GM23338 (cell line): ENCODE measurements at regions not wholly inside any gene's neighbourhood (a gene's known extent, or its start where the extent isn't known, plus 50 kb on each side); places are given as distances from the start of the nearest gene placed in this dataset.

Source experiments
- ATAC-seq: fragments of 200-7000 bp; cut with Tn5 transposase; 3 replicates; pipeline ENCODE4 v1.9.1; 2020
- DNase-seq: peaks from one replicate; pipeline ENCODE4 v3.0.0-alpha.2; 2015; ENCODE audit warnings: low spot score
- H2AFZ ChIP-seq: fragments of 200-600 bp; sonication (generic); 2 replicates; pipeline ENCODE4 v1.8.0; 2016; ENCODE audit warnings: antibody characterized with exemption, mild to moderate bottlenecking, moderate library complexity
- H3F3A ChIP-seq: fragments of 200-600 bp; sonication (generic); replicated peaks from 2 replicates; pipeline ENCODE4 v1.8.0; 2017; ENCODE audit warnings: antibody characterized with exemption, mixed run types, low read depth
- H3K27ac ChIP-seq: fragments of 200-600 bp; sonication (generic); 2 replicates; pipeline ENCODE4 v1.6.1; 2016; ENCODE audit warnings: low read depth
- H3K27me3 ChIP-seq: fragments of 200-600 bp; sonication (generic); 2 replicates; pipeline ENCODE4 v1.8.0; 2016; ENCODE audit warnings: mild to moderate bottlenecking, mixed run types, moderate library complexity; ENCODE audit not compliant: insufficient read depth
- H3K36me3 ChIP-seq: fragments of 200-600 bp; sonication (generic); 2 replicates; pipeline ENCODE4 v1.8.0; 2016; ENCODE audit warnings: mild to moderate bottlenecking; ENCODE audit not compliant: insufficient read depth
- H3K4me1 ChIP-seq: fragments of 200-600 bp; sonication (generic); 2 replicates; pipeline ENCODE4 v1.8.0; 2016; ENCODE audit warnings: mild to moderate bottlenecking, moderate library complexity; ENCODE audit not compliant: insufficient read depth
- H3K4me2 ChIP-seq: fragments of 200-600 bp; sonication (generic); 2 replicates; pipeline ENCODE4 v1.7.1; 2017; ENCODE audit warnings: mixed run types
- H3K4me3 ChIP-seq: fragments of 200-600 bp; sonication (generic); 2 replicates; pipeline ENCODE4 v1.6.1; 2016; ENCODE audit warnings: mixed run types
- H3K79me2 ChIP-seq: fragments of 200-600 bp; sonication (generic); replicated peaks from 2 replicates; pipeline ENCODE4 v1.8.0; 2017; ENCODE audit warnings: mild to moderate bottlenecking; ENCODE audit not compliant: insufficient read depth
- H3K9me2 ChIP-seq: fragments of 200-600 bp; sonication (generic); 2 replicates; pipeline ENCODE4 v1.8.0; 2017; ENCODE audit not compliant: insufficient read depth
- H4K20me1 ChIP-seq: fragments of 200-600 bp; sonication (generic); replicated peaks from 2 replicates; pipeline ENCODE4 v1.8.0; 2017; ENCODE audit warnings: mild to moderate bottlenecking; ENCODE audit not compliant: insufficient read depth
- H3K27ac Mint-ChIP-seq: 2 replicates; pipeline ENCODE4 v1.8.0; 2020; ENCODE audit warnings: inconsistent platforms, mild to moderate bottlenecking, moderate library complexity, mixed read lengths
- H3K27me3 Mint-ChIP-seq: 3 replicates; pipeline ENCODE4 v1.8.0; 2022; ENCODE audit warnings: low read depth, mild to moderate bottlenecking, moderate library complexity, mixed read lengths, inconsistent platforms; ENCODE audit not compliant: insufficient read depth, poor library complexity
- H3K36me3 Mint-ChIP-seq: 3 replicates; pipeline ENCODE4 v1.8.0; 2021; ENCODE audit warnings: low read depth, mild to moderate bottlenecking, inconsistent platforms, moderate library complexity, mixed read lengths
- H3K4me1 Mint-ChIP-seq: 3 replicates; pipeline ENCODE4 v1.8.0; 2020; ENCODE audit warnings: mild to moderate bottlenecking, inconsistent platforms, mixed read lengths
- H3K4me3 Mint-ChIP-seq: 3 replicates; pipeline ENCODE4 v1.8.0; 2021; ENCODE audit warnings: moderate library complexity, mild to moderate bottlenecking, inconsistent platforms, mixed read lengths
- H3K9me3 Mint-ChIP-seq: 3 replicates; pipeline ENCODE4 v1.8.0; 2020; ENCODE audit warnings: moderate library complexity, mild to moderate bottlenecking, inconsistent platforms, mixed read lengths
- CREB1 ChIP-seq: fragments of 250-450 bp; sonication (Bioruptor Pico); IDR thresholded peaks from 2 replicates; pipeline ENCODE4 v1.5.0; 2020; ENCODE audit warnings: low read depth, mild to moderate bottlenecking, moderate library complexity
- ETS1 ChIP-seq: IDR thresholded peaks from 2 replicates; pipeline ENCODE4 v1.6.1; 2016; ENCODE audit warnings: antibody characterized with exemption
- EZH2 ChIP-seq: fragments of 200-600 bp; sonication (generic); IDR thresholded peaks from one replicate; pipeline ENCODE4 v1.8.0; 2017; ENCODE audit warnings: antibody characterized with exemption, mild to moderate bottlenecking, low read depth; ENCODE audit not compliant: unreplicated experiment
- EZH2phosphoT487 ChIP-seq: fragments of 200-600 bp; sonication (generic); IDR thresholded peaks from one replicate; pipeline ENCODE4 v1.8.1; 2018; ENCODE audit warnings: antibody characterized with exemption; ENCODE audit not compliant: unreplicated experiment
- JUNB ChIP-seq: IDR thresholded peaks from one replicate; pipeline ENCODE4 v1.6.1; 2016; ENCODE audit warnings: antibody characterized with exemption; ENCODE audit not compliant: unreplicated experiment
- NANOG ChIP-seq: IDR thresholded peaks from 2 replicates; pipeline ENCODE4 v1.6.1; 2016; ENCODE audit warnings: antibody characterized with exemption, borderline replicate concordance
- POLR2AphosphoS5 ChIP-seq: IDR thresholded peaks from 2 replicates; pipeline ENCODE4 v1.6.1; 2016; ENCODE audit warnings: antibody characterized with exemption, low read depth
- REST ChIP-seq: IDR thresholded peaks from one replicate; pipeline ENCODE4 v1.6.1; 2018; ENCODE audit warnings: antibody characterized with exemption; ENCODE audit not compliant: unreplicated experiment
- STAT1 ChIP-seq: IDR thresholded peaks from one replicate; pipeline ENCODE4 v1.6.1; 2016; ENCODE audit warnings: antibody characterized with exemption; ENCODE audit not compliant: unreplicated experiment
- ZNF114 ChIP-seq: fragments of 250-450 bp; sonication (Bioruptor Pico); IDR thresholded peaks from 2 replicates; pipeline ENCODE4 v1.5.0; 2020; ENCODE audit warnings: mild to moderate bottlenecking, moderate library complexity
- ZNF331 ChIP-seq: fragments of 250-450 bp; sonication (Bioruptor Pico); IDR thresholded peaks from 2 replicates; pipeline ENCODE4 v1.5.0; 2020; ENCODE audit warnings: low read depth, mild to moderate bottlenecking, moderate library complexity
- ZNF462 ChIP-seq: fragments of 250-450 bp; sonication (Bioruptor Pico); IDR thresholded peaks from 2 replicates; pipeline ENCODE4 v1.5.0; 2020; ENCODE audit warnings: mild to moderate bottlenecking, moderate library complexity
- TF ChIP-seq, protein P1 (sequence below), 2 experiments: fragments of 200-600 bp in 1 of 2; sonication (generic) in 1 of 2; conservative IDR thresholded peaks; 2 replicates each; pipeline versions ENCODE4 v1.5.1 to v1.6.1; 2016 to 2017; ENCODE audit warnings: antibody characterized with exemption in 2 of 2, low read depth in 2 of 2, mild to moderate bottlenecking in 2 of 2, moderate library complexity in 1 of 2

- DNase-seq (no peak), ATAC-seq (no peak)
- Mint-ChIP-seq H3K9me3 (no peaks in the 10 kb centered on the region), H3K27me3 (no peaks in the 10 kb centered on the region), H3K4me1 (no peaks in the 10 kb centered on the region; the same call in 1 of the 3 replicates), H3K4me3 (no peak overlapping the region), H3K36me3 (no peaks in the 10 kb centered on the region; the same call in 2 of the 3 replicates), H3K27ac (no peak overlapping the region)
- no peak overlapping the region for H3K27ac ChIP-seq
- no peak overlapping the region for H3K4me3 ChIP-seq
- TF ChIP-seq CREB1 (CRISPR knock-in tag) (no peak), ZNF331 (CRISPR knock-in tag) (no peak), EZH2 (no peak), POLR2AphosphoS5 (no peak), ZNF462 (CRISPR knock-in tag) (no peak), EZH2phosphoT487 (no peak), JUNB (no peak), STAT1 (no peak), ETS1 (no peak), REST (no peak), NANOG (no peak), ZNF114 (CRISPR knock-in tag) (no peak)
- TF ChIP-seq, protein P1, sequence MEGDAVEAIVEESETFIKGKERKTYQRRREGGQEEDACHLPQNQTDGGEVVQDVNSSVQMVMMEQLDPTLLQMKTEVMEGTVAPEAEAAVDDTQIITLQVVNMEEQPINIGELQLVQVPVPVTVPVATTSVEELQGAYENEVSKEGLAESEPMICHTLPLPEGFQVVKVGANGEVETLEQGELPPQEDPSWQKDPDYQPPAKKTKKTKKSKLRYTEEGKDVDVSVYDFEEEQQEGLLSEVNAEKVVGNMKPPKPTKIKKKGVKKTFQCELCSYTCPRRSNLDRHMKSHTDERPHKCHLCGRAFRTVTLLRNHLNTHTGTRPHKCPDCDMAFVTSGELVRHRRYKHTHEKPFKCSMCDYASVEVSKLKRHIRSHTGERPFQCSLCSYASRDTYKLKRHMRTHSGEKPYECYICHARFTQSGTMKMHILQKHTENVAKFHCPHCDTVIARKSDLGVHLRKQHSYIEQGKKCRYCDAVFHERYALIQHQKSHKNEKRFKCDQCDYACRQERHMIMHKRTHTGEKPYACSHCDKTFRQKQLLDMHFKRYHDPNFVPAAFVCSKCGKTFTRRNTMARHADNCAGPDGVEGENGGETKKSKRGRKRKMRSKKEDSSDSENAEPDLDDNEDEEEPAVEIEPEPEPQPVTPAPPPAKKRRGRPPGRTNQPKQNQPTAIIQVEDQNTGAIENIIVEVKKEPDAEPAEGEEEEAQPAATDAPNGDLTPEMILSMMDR (conservative IDR thresholded peaks at IDR 0.05; ENCODE audit: low read depth in 2 of 2) = no peak
- no peaks in the 10 kb centered on the region for H3K9me2 ChIP-seq
- H3K79me2 ChIP-seq = no peaks in the 10 kb centered on the region
- no peaks in the 10 kb centered on the region for H3K27me3 ChIP-seq
- no peaks in the 10 kb centered on the region for H4K20me1 ChIP-seq
- no peak overlapping the region for H3K4me2 ChIP-seq
- no peaks in the 10 kb centered on the region for H3F3A ChIP-seq
- no peaks in the 10 kb centered on the region for H3K4me1 ChIP-seq
- H2AFZ ChIP-seq = no peak overlapping the region
- H3K36me3 ChIP-seq = no peaks in the 10 kb centered on the region
These were observed 211.7 kb upstream of the PTGFR start for GRCh38 chr1:78279051-78279450.
